Activated T-helper 2 cell treated with anti-CD3 and anti-CD28 coated beads, Interferon-gamma antibody, Interleukin-2, Interleukin-4, amounts not matched to agents 10 μg/mL and 5 μg/mL and 100 μg/mL, durations not matched to agents 14 hours and 24 hours and 36 hours (primary cell): ENCODE measurements at regions not wholly inside any gene's neighbourhood (a gene's known extent, or its start where the extent isn't known, plus 50 kb on each side); places are given as distances from the start of the nearest gene placed in this dataset.
"Not testable (repeated sequence)": the region's sequence is repeated elsewhere in the genome, so short reads cannot be mapped to it uniquely, and the experiment has no call there.

Source experiments
- DNase-seq: peaks from one replicate; pipeline ENCODE4 v3.0.0; 2021; ENCODE audit warnings: low spot score
- H3K27ac Mint-ChIP-seq: one replicate; pipeline ENCODE4 v1.8.0; 2021; ENCODE audit warnings: mixed read lengths
- H3K27me3 Mint-ChIP-seq: one replicate; pipeline ENCODE4 v1.8.0; 2021; ENCODE audit warnings: low read depth, mixed read lengths
- H3K36me3 Mint-ChIP-seq: one replicate; pipeline ENCODE4 v1.8.0; 2021; ENCODE audit warnings: low read depth, mixed read lengths
- H3K4me1 Mint-ChIP-seq: one replicate; pipeline ENCODE4 v1.8.0; 2021; ENCODE audit warnings: low read depth, mixed read lengths
- H3K4me3 Mint-ChIP-seq: one replicate; pipeline ENCODE4 v1.8.0; 2021; ENCODE audit warnings: low read depth, mild to moderate bottlenecking, moderate library complexity, mixed read lengths
- H3K9me3 Mint-ChIP-seq: one replicate; pipeline ENCODE4 v1.8.0; 2021; ENCODE audit warnings: mixed read lengths
- intact Hi-C: fragments of 100-400 bp; cut with micrococcal nuclease; formaldehyde crosslinking; loops from one replicate; pipeline ENCODE4 v1.15.1; 2023

DNA sequence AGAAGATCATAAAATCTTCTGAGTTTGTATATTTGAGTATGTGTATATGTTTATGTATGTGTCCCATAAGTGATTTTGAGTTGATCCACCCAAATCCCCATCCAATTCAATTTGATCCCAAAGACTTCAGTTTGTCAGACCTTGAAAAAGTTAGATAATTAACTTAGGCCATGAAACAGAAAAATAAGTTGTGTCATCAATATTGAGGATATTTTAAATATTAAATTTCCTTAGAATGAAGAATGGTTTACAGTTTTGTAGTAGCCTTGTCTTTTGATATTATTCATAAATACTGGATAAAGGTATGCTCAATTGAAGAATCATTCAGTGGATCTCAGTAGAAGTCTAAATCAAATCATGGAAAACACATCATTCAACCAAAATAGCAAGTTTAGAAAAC lies 864.4 kb upstream of the INTU start:
- Mint-ChIP-seq H3K4me1 (no peaks in the 10 kb centered on the region), H3K9me3 (peaks cover 8% of the 10 kb centered on the region), H3K27me3 (no peaks in the 10 kb centered on the region), H3K27ac (no peak overlapping the region), H3K36me3 (no peaks in the 10 kb centered on the region), H3K4me3 (no peak overlapping the region)
- no peak for DNase-seq
- intact Hi-C loops: no loop called here

DNA sequence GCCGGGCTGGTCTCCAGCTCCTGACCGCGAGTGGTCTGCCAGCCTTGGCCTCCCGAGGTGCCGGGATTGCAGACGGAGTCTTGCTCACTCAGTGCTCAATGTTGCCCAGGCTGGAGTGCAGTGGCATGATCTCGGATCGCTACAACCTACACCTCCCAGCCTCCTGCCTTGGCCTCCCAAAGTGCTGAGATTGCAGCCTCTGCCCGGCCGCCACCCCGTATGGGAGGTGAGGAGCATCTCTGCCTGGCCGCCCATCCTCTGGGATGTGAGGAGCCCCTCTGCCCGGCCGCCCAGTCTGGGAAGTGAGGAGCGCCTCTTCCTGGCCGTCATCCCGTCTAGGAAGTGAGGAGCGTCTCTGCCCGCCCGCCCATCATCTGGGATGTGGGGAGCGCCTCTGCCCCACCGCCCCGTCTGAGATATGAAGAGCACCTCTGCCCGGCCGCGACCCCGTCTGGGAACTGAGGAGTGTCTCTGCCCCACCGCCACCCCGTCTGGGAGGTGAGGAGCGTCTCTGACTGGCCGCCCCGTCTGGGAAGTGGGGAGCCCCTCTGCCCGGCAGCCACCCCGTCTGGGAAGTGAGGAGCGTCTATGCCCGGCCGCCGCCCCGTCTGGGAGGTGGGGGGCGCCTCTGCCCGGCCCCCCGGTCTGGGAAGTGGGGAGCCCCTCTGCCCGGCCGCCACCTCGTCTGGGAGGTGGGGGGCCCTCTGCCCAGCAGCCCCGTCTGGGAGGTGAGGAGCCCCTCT lies 861.8 kb upstream of the INTU start:
- H3K4me1 Mint-ChIP-seq, H3K27me3 Mint-ChIP-seq, intact Hi-C loops, H3K27ac Mint-ChIP-seq, H3K36me3 Mint-ChIP-seq, H3K9me3 Mint-ChIP-seq, H3K4me3 Mint-ChIP-seq, DNase-seq: not testable (repeated sequence)

DNA sequence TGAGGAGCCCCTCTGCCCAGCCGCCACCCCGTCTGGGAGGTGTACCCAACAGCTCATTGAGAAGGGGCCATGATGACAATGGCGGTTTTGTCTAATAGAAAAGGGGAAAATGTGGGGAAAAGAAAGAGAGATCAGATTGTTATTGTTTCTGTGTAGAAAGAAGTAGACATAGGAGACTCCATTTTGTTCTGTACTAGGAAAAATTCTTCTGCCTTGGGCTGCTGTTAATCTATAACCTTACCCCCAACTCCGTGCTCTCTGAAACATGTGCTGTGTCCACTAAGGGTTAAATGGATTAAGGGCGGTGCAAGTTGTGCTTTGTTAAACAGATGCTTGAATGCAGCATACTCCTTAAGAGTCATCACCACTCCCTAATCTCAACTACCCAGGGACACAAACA lies 861.1 kb upstream of the INTU start:
- intact Hi-C loops, H3K4me1 Mint-ChIP-seq, H3K27me3 Mint-ChIP-seq, DNase-seq, H3K9me3 Mint-ChIP-seq, H3K36me3 Mint-ChIP-seq, H3K27ac Mint-ChIP-seq, H3K4me3 Mint-ChIP-seq: not testable (repeated sequence)

DNA sequence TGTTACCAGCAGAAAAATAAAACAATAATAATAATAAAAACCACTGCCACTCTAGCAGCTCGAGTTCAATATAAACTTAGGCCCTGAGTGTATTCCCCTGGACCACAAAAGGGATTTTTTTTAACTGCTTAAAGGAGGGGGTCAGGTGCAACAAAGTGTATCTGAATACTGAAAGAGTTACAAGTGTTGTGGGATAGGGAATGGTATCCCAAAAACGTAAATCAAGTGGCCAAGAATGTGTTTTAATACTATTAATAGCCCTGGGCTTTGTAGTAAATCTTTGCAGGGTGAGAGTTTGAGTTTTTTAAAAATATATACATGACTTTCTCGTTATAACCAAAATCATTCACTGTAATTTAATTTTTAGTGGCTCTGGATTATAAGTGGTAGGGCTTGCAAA lies 860.1 kb upstream of the INTU start:
- DNase-seq: no peak
- peaks cover 4% of the 10 kb centered on the region for H3K9me3 Mint-ChIP-seq
- no peaks in the 10 kb centered on the region for H3K27me3 Mint-ChIP-seq
- no peak overlapping the region for H3K27ac Mint-ChIP-seq
- H3K4me1 Mint-ChIP-seq: no peaks in the 10 kb centered on the region
- intact Hi-C loops: no loop called here
- H3K36me3 Mint-ChIP-seq: no peaks in the 10 kb centered on the region
- no peak overlapping the region for H3K4me3 Mint-ChIP-seq

DNA sequence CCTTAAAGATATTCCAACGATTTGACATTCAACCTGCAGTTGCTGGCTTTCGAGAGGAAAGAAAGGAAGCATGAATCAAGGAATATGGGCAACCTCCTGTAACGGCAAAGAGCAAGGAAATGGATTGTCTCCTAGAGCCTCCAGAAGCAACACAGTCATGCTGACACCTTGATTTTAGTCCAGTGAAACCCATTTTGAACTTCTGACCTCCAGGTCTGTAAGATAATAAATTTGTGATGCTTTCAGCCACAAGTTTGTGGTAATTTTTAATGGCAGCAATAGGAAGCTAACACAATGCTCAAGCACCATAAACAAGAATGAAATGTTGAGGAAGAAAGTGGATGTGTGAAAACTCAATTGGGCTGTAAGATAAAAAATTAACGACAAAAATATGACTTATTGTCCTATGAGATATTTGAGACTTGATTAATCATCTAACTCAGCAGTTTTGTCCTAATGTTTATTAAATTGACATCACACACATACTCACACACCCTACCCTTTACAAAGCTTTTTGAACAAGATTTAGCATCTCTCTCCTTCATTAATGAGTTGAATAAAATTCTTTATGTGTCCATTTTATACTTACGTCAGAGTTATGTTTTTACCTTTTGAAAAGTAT lies 857.2 kb upstream of the INTU start:
- H3K9me3 Mint-ChIP-seq: peaks cover 9% of the 10 kb centered on the region
- intact Hi-C loops: no loop called here
- DNase-seq: no peak
- H3K4me3 Mint-ChIP-seq: no peak overlapping the region
- no peak overlapping the region for H3K27ac Mint-ChIP-seq
- no peaks in the 10 kb centered on the region for H3K27me3 Mint-ChIP-seq
- no peaks in the 10 kb centered on the region for H3K36me3 Mint-ChIP-seq
- peaks cover 2% of the 10 kb centered on the region for H3K4me1 Mint-ChIP-seq

DNA sequence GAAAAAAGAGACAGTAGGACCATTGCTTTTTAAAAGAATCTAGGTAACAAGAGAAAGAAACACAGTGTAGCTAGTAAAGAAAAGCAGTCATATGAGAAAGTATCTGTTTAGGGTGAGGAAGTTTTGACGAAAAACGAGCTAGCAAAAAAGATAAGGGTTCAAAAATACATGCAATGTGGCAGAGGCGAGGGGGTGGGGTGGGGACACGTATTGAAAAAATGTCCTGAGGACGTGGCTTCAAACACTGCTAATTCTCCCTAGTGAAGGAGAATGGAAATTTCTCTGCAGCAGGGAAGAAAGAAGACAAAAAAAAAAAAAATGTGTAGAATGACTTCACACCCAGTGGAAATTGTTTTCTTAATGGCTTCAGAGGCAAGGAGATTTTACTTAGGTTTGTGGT lies 856.4 kb upstream of the INTU start:
- H3K27me3 Mint-ChIP-seq: no peaks in the 10 kb centered on the region
- no peaks in the 10 kb centered on the region for H3K36me3 Mint-ChIP-seq
- H3K4me1 Mint-ChIP-seq: peaks cover 2% of the 10 kb centered on the region
- no peak overlapping the region for H3K4me3 Mint-ChIP-seq
- peaks cover 9% of the 10 kb centered on the region for H3K9me3 Mint-ChIP-seq
- no peak for DNase-seq
- intact Hi-C loops: no loop called here
- H3K27ac Mint-ChIP-seq: no peak overlapping the region

DNA sequence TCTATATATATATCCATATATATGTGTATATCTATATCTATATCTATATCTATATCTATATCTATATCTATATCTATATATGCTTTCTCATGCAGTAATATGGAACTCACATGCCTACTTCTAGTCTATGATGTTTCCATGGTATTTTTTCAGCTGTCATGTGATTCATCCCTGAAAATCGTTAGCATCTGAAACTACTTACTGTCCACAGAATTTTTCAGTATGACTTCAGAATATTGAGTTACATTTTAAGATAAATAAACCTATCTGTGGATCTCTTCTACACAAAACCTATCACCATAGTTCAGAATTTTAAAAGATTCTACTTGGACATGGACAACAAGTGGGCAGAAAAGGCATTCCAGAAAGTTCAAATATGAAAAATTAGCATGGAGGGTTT lies 855.1 kb upstream of the INTU start:
- Mint-ChIP-seq H3K36me3 (no peaks in the 10 kb centered on the region), H3K27ac (no peak overlapping the region), H3K27me3 (no peaks in the 10 kb centered on the region), H3K4me1 (peaks cover 2% of the 10 kb centered on the region), H3K9me3 (peaks cover 9% of the 10 kb centered on the region), H3K4me3 (no peak overlapping the region)
- DNase-seq: no peak
- intact Hi-C loops: no loop called here

DNA sequence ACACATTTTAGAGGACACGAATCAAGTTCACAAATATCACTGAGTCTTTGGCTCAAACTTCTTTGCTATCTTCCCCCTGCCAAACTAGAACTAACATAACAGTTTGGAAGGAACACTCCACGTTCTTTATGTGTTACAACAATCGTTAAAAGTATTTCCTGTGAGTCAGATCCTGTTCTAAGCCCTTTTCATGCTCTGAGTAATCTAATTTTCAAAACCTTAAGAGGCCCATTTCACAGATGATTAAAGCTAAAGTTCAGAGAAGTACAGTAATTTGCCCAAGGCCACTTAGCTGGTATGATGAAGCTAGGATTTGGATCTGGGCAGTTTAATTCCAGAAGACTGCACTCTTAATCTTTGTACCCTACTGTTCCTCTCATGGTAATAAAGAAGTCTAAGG lies 854.4 kb upstream of the INTU start:
- intact Hi-C loops: no loop called here
- no peaks in the 10 kb centered on the region for H3K27me3 Mint-ChIP-seq
- no peak overlapping the region for H3K27ac Mint-ChIP-seq
- DNase-seq: no peak
- H3K36me3 Mint-ChIP-seq: no peaks in the 10 kb centered on the region
- peaks cover 9% of the 10 kb centered on the region for H3K9me3 Mint-ChIP-seq
- H3K4me3 Mint-ChIP-seq: no peak overlapping the region
- H3K4me1 Mint-ChIP-seq: peaks cover 2% of the 10 kb centered on the region

DNA sequence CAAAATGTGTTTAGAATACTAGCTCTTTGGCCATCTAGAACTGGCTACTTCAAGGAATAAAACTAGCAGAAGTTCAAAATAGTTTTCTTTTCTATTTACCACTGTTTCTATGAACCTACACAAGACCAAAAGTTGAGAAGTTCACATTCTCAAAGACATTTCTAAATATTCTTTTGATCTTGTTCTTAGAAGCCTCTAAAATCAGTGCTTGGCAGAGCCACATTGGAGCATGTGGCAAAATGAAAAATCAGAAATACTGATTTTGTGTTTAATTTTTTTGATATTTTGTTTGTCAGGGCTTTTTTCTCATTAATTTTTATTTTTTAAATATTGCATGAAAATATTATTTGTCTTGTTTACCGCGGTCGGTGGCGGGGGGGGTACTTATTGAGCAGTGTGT lies 853.8 kb upstream of the INTU start:
- Mint-ChIP-seq H3K27ac (no peak overlapping the region), H3K27me3 (no peaks in the 10 kb centered on the region), H3K9me3 (peaks cover 9% of the 10 kb centered on the region), H3K4me1 (peaks cover 2% of the 10 kb centered on the region), H3K36me3 (no peaks in the 10 kb centered on the region), H3K4me3 (no peak overlapping the region)
- DNase-seq: no peak
- intact Hi-C loops: no loop called here

DNA sequence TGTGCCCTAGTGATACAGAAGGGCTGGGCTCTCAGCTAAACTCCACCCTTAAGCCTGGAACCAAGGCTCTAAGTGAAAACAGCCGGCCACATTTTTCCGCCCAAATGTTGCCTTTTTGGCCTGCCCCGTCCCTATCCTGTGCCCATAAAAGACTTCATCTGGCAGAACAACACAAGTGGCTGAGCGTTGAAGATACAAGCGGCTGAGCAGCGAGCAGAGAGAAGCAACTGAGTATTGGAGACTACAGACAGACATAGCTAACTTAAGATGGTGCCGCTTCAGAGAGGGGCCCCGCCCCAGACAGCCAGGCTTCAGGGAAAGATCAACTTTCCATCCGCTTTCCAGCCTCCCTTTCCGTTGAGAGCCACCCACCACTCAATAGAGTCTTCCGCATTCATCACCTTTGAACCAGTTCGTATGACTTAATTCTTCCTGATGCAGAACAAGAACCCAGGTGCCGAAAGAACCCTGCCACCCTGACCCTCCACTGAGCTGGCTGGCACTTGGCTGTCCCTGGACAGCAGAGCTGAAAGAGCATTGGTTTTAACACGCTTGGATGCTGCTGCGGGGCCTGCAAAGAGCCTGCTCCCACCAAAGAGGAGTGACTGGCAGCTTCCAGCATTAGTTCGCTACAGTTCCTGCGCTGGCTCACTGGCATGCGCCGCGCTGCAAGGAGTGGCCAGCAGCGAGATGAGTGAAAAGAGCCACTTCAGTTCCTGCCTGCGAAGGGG lies 853.2 kb upstream of the INTU start:
- no peak overlapping the region for H3K27ac Mint-ChIP-seq
- no peaks in the 10 kb centered on the region for H3K27me3 Mint-ChIP-seq
- DNase-seq: no peak
- peaks cover 9% of the 10 kb centered on the region for H3K9me3 Mint-ChIP-seq
- intact Hi-C loops: no loop called here
- peaks cover 2% of the 10 kb centered on the region for H3K4me1 Mint-ChIP-seq
- H3K36me3 Mint-ChIP-seq: no peaks in the 10 kb centered on the region
- no peak overlapping the region for H3K4me3 Mint-ChIP-seq

DNA sequence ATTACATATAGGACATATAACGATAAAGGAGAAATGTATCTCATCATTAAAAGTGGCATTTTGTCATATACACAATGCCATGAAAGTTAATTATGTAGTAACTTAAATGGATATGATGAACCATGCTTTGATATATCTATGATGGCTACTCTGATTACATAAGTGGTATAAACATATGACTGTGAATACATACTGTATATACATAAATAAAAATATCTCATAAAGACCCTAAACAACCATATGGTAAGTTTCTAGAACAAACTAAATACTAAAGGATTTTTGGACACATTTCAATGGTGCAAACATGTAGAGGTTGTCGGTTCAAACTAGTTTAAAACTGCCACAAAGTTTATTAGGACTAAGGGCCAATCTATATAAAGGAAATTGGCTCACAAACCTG lies 849.6 kb upstream of the INTU start:
- no peak overlapping the region for H3K4me3 Mint-ChIP-seq
- peaks cover 8% of the 10 kb centered on the region for H3K9me3 Mint-ChIP-seq
- H3K27ac Mint-ChIP-seq: no peak overlapping the region
- H3K36me3 Mint-ChIP-seq: no peaks in the 10 kb centered on the region
- intact Hi-C loops: no loop called here
- no peaks in the 10 kb centered on the region for H3K27me3 Mint-ChIP-seq
- DNase-seq: no peak
- H3K4me1 Mint-ChIP-seq: peaks cover under 1% of the 10 kb centered on the region

DNA sequence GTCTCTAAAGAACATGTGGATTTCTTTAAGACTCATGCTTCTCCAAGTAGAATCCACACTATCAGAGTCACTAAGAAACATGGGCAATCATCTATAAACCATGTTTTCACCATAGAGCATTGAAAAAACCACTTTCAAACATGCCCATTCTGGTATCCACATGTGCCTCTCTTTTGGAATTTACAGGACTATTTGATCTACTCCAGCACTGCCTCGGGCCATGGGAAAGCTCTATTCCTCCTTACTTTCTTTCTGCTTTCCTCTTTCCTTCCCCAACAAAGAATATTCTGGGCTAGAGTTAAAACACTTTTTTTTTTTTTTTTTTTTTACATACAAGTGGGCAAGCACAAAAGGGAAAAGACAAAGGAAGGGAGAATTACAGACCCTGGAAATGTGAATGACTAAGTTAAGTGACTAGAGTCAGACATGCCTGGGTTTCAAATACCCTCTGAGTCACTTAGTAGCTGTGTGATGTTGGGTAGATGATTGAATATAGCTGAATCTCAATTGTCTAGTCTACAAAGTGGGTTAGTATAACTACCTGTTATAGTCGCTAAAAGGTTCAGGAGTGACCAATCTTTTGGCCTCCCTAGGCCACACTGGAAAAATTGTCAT lies 847.7 kb upstream of the INTU start:
- intact Hi-C loops: no loop called here
- H3K27ac Mint-ChIP-seq: no peak overlapping the region
- H3K4me1 Mint-ChIP-seq: no peaks in the 10 kb centered on the region
- H3K9me3 Mint-ChIP-seq: no peaks in the 10 kb centered on the region
- DNase-seq: no peak
- no peaks in the 10 kb centered on the region for H3K36me3 Mint-ChIP-seq
- H3K27me3 Mint-ChIP-seq: no peaks in the 10 kb centered on the region
- H3K4me3 Mint-ChIP-seq: no peak overlapping the region

DNA sequence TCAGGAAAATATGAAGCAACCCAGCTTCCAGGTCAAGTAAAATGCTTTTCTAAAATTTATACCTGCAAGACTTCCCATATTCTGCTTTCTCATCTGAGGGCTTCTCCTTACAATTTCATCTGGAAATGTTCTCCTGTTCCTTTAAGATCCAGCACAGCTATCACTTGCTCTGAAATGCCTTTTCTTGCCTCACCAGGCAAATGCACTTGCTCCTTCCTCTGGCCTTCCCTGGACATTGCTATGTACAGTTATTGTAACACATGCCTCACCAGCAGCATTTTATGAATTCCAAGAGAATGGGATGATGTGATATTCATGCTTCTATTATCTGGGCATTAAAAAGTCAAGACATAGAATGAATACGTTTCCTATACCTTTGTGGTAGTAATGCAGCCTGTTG lies 842.1 kb upstream of the INTU start:
- intact Hi-C loops: no loop called here
- H3K4me1 Mint-ChIP-seq: no peaks in the 10 kb centered on the region
- H3K4me3 Mint-ChIP-seq: no peak overlapping the region
- no peaks in the 10 kb centered on the region for H3K36me3 Mint-ChIP-seq
- no peak for DNase-seq
- H3K27ac Mint-ChIP-seq: no peak overlapping the region
- no peaks in the 10 kb centered on the region for H3K27me3 Mint-ChIP-seq
- H3K9me3 Mint-ChIP-seq: no peaks in the 10 kb centered on the region
